ENCODE measurements at regions not wholly inside any gene's neighbourhood (a gene's known extent, or its start where the extent isn't known, plus 50 kb on each side); places are given as distances from the start of the nearest gene placed in this dataset.

- TF ChIP-seq ZNF219 (CRISPR knock-in tag; IDR thresholded peaks at IDR 0.05; ENCODE audit: borderline replicate concordance) = no peak
Observed at GRCh38 chr10:44756216-44756615, 154.9 kb upstream of the TMEM72 start (continued).

GRCh38 chr10:44757551-44758205 lies 153.5 kb upstream of the TMEM72 start:
- CTCF ChIA-PET = no interaction called here
- H3K27ac Mint-ChIP-seq = no peak overlapping the region
- H3K36me3 Mint-ChIP-seq = no peaks in the 10 kb centered on the region
- DNase-seq (ENCODE audit: low spot score) = no peak
- peaks cover 9% of the 10 kb centered on the region; the same call in 1 of the 2 replicates for H3K4me1 Mint-ChIP-seq
- no peak overlapping the region for H3K4me3 Mint-ChIP-seq
- POLR2A ChIA-PET = no interaction called here
- H3K27me3 Mint-ChIP-seq (ENCODE audit: low read depth) = no peaks in the 10 kb centered on the region
- peaks cover 6% of the 10 kb centered on the region for H3K9me3 Mint-ChIP-seq
- TF ChIP-seq, protein P1, sequence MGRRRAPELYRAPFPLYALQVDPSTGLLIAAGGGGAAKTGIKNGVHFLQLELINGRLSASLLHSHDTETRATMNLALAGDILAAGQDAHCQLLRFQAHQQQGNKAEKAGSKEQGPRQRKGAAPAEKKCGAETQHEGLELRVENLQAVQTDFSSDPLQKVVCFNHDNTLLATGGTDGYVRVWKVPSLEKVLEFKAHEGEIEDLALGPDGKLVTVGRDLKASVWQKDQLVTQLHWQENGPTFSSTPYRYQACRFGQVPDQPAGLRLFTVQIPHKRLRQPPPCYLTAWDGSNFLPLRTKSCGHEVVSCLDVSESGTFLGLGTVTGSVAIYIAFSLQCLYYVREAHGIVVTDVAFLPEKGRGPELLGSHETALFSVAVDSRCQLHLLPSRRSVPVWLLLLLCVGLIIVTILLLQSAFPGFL (CRISPR knock-in tag; IDR thresholded peaks at IDR 0.05; ENCODE audit: borderline replicate concordance) = no peak
- TF ChIP-seq NR1H2 (CRISPR knock-in tag; IDR thresholded peaks at IDR 0.05) (no peak), ZNF425 (CRISPR knock-in tag; conservative IDR thresholded peaks at IDR 0.05) (no peak), ETV6 (CRISPR knock-in tag; IDR thresholded peaks at IDR 0.05) (no peak), SMAD4 (CRISPR knock-in tag; IDR thresholded peaks at IDR 0.05) (no peak), ZNF423 (CRISPR knock-in tag; IDR thresholded peaks at IDR 0.05) (no peak), NFE2L1 (CRISPR knock-in tag; IDR thresholded peaks at IDR 0.05) (no peak), ZSCAN18 (CRISPR knock-in tag; IDR thresholded peaks at IDR 0.05) (no peak), USF2 (CRISPR knock-in tag; IDR thresholded peaks at IDR 0.05) (no peak), JUN (CRISPR knock-in tag; IDR thresholded peaks at IDR 0.05) (no peak), TEAD1 (CRISPR knock-in tag; IDR thresholded peaks at IDR 0.05) (no peak), ARID4B (CRISPR knock-in tag; IDR thresholded peaks at IDR 0.05; ENCODE audit: borderline replicate concordance) (no peak), ZNF671 (CRISPR knock-in tag; IDR thresholded peaks at IDR 0.05) (no peak)
- TF ChIP-seq, protein P2, sequence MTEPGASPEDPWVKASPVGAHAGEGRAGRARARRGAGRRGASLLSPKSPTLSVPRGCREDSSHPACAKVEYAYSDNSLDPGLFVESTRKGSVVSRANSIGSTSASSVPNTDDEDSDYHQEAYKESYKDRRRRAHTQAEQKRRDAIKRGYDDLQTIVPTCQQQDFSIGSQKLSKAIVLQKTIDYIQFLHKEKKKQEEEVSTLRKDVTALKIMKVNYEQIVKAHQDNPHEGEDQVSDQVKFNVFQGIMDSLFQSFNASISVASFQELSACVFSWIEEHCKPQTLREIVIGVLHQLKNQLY (CRISPR knock-in tag; IDR thresholded peaks at IDR 0.05) = no peak
- TF ChIP-seq, protein P3, sequence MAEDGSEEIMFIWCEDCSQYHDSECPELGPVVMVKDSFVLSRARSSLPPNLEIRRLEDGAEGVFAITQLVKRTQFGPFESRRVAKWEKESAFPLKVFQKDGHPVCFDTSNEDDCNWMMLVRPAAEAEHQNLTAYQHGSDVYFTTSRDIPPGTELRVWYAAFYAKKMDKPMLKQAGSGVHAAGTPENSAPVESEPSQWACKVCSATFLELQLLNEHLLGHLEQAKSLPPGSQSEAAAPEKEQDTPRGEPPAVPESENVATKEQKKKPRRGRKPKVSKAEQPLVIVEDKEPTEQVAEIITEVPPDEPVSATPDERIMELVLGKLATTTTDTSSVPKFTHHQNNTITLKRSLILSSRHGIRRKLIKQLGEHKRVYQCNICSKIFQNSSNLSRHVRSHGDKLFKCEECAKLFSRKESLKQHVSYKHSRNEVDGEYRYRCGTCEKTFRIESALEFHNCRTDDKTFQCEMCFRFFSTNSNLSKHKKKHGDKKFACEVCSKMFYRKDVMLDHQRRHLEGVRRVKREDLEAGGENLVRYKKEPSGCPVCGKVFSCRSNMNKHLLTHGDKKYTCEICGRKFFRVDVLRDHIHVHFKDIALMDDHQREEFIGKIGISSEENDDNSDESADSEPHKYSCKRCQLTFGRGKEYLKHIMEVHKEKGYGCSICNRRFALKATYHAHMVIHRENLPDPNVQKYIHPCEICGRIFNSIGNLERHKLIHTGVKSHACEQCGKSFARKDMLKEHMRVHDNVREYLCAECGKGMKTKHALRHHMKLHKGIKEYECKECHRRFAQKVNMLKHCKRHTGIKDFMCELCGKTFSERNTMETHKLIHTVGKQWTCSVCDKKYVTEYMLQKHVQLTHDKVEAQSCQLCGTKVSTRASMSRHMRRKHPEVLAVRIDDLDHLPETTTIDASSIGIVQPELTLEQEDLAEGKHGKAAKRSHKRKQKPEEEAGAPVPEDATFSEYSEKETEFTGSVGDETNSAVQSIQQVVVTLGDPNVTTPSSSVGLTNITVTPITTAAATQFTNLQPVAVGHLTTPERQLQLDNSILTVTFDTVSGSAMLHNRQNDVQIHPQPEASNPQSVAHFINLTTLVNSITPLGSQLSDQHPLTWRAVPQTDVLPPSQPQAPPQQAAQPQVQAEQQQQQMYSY (CRISPR knock-in tag; IDR thresholded peaks at IDR 0.05) = no peak
- ATAC-seq = no peak
